ENCODE measurements at regions not wholly inside any gene's neighbourhood (a gene's known extent, or its start where the extent isn't known, plus 50 kb on each side); places are given as distances from the start of the nearest gene placed in this dataset.

- TF ChIP-seq, protein P1, sequence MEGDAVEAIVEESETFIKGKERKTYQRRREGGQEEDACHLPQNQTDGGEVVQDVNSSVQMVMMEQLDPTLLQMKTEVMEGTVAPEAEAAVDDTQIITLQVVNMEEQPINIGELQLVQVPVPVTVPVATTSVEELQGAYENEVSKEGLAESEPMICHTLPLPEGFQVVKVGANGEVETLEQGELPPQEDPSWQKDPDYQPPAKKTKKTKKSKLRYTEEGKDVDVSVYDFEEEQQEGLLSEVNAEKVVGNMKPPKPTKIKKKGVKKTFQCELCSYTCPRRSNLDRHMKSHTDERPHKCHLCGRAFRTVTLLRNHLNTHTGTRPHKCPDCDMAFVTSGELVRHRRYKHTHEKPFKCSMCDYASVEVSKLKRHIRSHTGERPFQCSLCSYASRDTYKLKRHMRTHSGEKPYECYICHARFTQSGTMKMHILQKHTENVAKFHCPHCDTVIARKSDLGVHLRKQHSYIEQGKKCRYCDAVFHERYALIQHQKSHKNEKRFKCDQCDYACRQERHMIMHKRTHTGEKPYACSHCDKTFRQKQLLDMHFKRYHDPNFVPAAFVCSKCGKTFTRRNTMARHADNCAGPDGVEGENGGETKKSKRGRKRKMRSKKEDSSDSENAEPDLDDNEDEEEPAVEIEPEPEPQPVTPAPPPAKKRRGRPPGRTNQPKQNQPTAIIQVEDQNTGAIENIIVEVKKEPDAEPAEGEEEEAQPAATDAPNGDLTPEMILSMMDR (conservative IDR thresholded peaks at IDR 0.05), result no peak
- TF ChIP-seq ZFX (IDR thresholded peaks at IDR 0.05), result no peak
Measured at GRCh38 chr15:98425173-98425572, 223.2 kb upstream of the IGF1R start.
